Prostate gland (tissue), 2 donors: ENCODE measurements at regions not wholly inside any gene's neighbourhood (a gene's known extent, or its start where the extent isn't known, plus 50 kb on each side); places are given as distances from the start of the nearest gene placed in this dataset.

ENCODE experiments used
- DNase-seq: peaks from one replicate; pipeline ENCODE4 v3.0.0-alpha.2; 2019; ENCODE audit warnings: low spot score
- H3K27ac ChIP-seq, 2 donors: fragments of 200-600 bp; sonication (generic); 2 replicates each; pipeline ENCODE4 v1.5.1; 2017 to 2019
- H3K27me3 ChIP-seq: fragments of 200-600 bp; sonication (generic); replicated peaks from 2 replicates; pipeline ENCODE4 v1.5.1; 2019; ENCODE audit not compliant: insufficient read depth
- H3K36me3 ChIP-seq, 2 donors: fragments of 200-600 bp; sonication (generic); 1 replicate in 1 of 2; 2 replicates in 1 of 2; pipeline versions ENCODE4 v1.5.1 to v1.8.1; 2017 to 2019
- H3K4me1 ChIP-seq: fragments of 200-600 bp; sonication (generic); replicated peaks from 2 replicates; pipeline ENCODE4 v1.5.1; 2019
- H3K4me3 ChIP-seq, 2 donors: fragments of 200-600 bp; sonication (generic); 2 replicates each; pipeline ENCODE4 v1.5.1; 2017 to 2019
- H3K9me3 ChIP-seq: fragments of 200-600 bp; sonication (generic); 2 replicates; pipeline ENCODE4 v1.5.1; 2017
- POLR2A ChIP-seq: fragments of 450-650 bp; IDR thresholded peaks from one replicate; pipeline ENCODE4 v1.6.1; 2016; ENCODE audit warnings: antibody characterized with exemption, mild to moderate bottlenecking
- POLR2AphosphoS5 ChIP-seq: sonication (generic); formaldehyde crosslinking; IDR thresholded peaks from one replicate; pipeline ENCODE4 v1.6.1; 2017; ENCODE audit warnings: antibody characterized with exemption
- WGBS: methylation state at CpG from one replicate; pipeline ENCODE4 v1.1.5; 2018; 5-methylcytosine and 5-hydroxymethylcytosine counted together
- intact Hi-C: fragments of 100-400 bp; cut with DNase I; formaldehyde crosslinking; loops from one replicate; pipeline ENCODE4 v1.14.2; 2022
- TF ChIP-seq, protein P1 (sequence below), 4 experiments: fragments of 200-600 bp in 2 of 4; fragments of 450-650 bp in 2 of 4; sonication (generic) in 2 of 4; IDR thresholded peaks; 1 replicate in 3 of 4; 2 replicates in 1 of 4; pipeline ENCODE4 v1.5.1; 2016 to 2019; ENCODE audit warnings: antibody characterized with exemption in 4 of 4, mild to moderate bottlenecking in 2 of 4, moderate library complexity in 2 of 4

DNA sequence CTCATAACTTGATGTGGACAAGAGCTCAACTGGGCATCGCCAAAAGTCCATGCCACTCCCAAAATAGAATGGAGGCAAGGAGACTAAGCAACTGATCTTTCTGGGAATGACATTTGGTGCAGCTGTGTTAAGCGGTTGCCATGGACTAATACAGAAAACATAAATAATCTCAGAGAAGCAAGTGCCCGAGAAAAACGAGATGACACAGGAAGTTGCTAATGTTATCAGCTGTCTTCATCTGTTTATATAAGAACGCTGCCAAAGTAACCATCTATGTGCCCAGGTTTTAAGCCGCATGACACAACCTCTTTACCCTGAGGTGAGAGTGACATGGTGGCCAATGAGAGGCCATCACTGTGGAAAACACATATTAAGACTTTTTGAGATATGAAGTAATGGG, 54.9 kb upstream of the SACS start:
- H3K27me3 ChIP-seq: no peaks in the 10 kb centered on the region
- peak; percentile 30 for DNase-seq
- no peaks in the 10 kb centered on the region for H3K36me3 ChIP-seq
- no peaks in the 10 kb centered on the region for H3K9me3 ChIP-seq
- H3K27ac ChIP-seq: no peak overlapping the region
- 12% methylated on average over 6 of the region's 6 CpGs for WGBS
- no peaks in the 10 kb centered on the region for H3K4me1 ChIP-seq
- no peak overlapping the region for H3K4me3 ChIP-seq
- TF ChIP-seq, protein P1, sequence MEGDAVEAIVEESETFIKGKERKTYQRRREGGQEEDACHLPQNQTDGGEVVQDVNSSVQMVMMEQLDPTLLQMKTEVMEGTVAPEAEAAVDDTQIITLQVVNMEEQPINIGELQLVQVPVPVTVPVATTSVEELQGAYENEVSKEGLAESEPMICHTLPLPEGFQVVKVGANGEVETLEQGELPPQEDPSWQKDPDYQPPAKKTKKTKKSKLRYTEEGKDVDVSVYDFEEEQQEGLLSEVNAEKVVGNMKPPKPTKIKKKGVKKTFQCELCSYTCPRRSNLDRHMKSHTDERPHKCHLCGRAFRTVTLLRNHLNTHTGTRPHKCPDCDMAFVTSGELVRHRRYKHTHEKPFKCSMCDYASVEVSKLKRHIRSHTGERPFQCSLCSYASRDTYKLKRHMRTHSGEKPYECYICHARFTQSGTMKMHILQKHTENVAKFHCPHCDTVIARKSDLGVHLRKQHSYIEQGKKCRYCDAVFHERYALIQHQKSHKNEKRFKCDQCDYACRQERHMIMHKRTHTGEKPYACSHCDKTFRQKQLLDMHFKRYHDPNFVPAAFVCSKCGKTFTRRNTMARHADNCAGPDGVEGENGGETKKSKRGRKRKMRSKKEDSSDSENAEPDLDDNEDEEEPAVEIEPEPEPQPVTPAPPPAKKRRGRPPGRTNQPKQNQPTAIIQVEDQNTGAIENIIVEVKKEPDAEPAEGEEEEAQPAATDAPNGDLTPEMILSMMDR (IDR thresholded peaks at IDR 0.05): no peak
- TF ChIP-seq POLR2AphosphoS5: peak; percentile 72
- TF ChIP-seq POLR2A: no peak
- intact Hi-C loops: no loop called here

DNA sequence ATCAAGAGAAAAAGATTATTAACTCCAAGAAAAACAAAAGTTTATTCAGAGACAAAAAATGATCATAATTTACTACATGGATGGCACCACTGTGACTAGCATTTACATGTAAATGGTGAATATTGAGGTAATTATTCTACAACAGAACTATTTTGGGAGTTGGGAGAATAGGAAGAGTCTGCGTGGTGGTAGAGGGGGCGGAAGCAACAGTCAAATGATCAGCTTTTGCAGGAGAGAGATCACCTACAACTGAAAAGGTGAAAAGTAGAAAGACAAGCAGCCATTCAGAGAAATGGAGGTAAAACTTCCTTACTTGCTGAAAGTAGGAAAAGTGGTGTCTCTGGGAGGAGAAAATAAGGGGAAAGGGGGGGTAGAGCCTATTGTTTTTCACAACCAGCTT, 62.8 kb upstream of the SACS start:
- TF ChIP-seq, protein P1 (IDR thresholded peaks at IDR 0.05): no peak
- no peak for TF ChIP-seq POLR2AphosphoS5
- no peak for TF ChIP-seq POLR2A
- Histone ChIP-seq H3K9me3 (no peaks in the 10 kb centered on the region), H3K27me3 (no peaks in the 10 kb centered on the region), H3K36me3 (no peaks in the 10 kb centered on the region), H3K4me3 (no peak overlapping the region), H3K27ac (no peak overlapping the region), H3K4me1 (no peaks in the 10 kb centered on the region)
- DNase-seq: no peak
- intact Hi-C loops: no loop called here
- 91% methylated on average over 2 of the region's 2 CpGs for WGBS

GRCh38 chr13:23497191-23497590, 63.7 kb upstream of the SACS start:
- 88% methylated on average over 6 of the region's 6 CpGs for WGBS
- H3K36me3 ChIP-seq: no peaks in the 10 kb centered on the region
- no peaks in the 10 kb centered on the region for H3K9me3 ChIP-seq
- intact Hi-C loops: no loop called here
- no peak for DNase-seq
- H3K27me3 ChIP-seq: no peaks in the 10 kb centered on the region
- H3K4me3 ChIP-seq: no peak overlapping the region
- no peaks in the 10 kb centered on the region for H3K4me1 ChIP-seq
- TF ChIP-seq POLR2A (no peak), POLR2AphosphoS5 (no peak)
- TF ChIP-seq, protein P1 (IDR thresholded peaks at IDR 0.05): no peak
- no peak overlapping the region for H3K27ac ChIP-seq

DNA sequence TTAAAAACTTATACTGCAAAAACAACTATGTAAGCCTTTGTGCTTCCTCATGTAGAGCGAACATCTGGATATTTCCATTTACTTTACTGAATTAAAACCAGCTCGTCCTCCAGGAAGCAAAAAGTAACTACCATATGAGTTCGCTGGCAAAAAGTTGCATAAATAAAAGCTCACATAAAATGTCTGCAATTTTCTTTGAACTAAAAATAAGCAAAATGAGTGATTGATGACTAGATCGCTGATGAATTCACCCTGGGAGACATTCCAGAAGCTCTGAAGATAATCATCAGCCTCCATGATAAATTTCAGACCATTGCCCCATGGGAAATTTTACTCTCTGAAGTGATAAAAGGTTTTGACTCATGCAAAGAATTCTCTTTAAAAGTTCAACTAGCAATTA, 67.3 kb upstream of the SACS start:
- WGBS: 32% methylated on average over 4 of the region's 4 CpGs
- H3K27ac ChIP-seq: no peak overlapping the region
- no peaks in the 10 kb centered on the region for H3K36me3 ChIP-seq
- no peak overlapping the region for H3K4me3 ChIP-seq
- TF ChIP-seq, protein P1 (IDR thresholded peaks at IDR 0.05): no peak
- TF ChIP-seq POLR2A (no peak), POLR2AphosphoS5 (no peak)
- H3K9me3 ChIP-seq: no peaks in the 10 kb centered on the region
- intact Hi-C loops: no loop called here
- no peaks in the 10 kb centered on the region for H3K27me3 ChIP-seq
- H3K4me1 ChIP-seq: no peaks in the 10 kb centered on the region
- no peak for DNase-seq

DNA sequence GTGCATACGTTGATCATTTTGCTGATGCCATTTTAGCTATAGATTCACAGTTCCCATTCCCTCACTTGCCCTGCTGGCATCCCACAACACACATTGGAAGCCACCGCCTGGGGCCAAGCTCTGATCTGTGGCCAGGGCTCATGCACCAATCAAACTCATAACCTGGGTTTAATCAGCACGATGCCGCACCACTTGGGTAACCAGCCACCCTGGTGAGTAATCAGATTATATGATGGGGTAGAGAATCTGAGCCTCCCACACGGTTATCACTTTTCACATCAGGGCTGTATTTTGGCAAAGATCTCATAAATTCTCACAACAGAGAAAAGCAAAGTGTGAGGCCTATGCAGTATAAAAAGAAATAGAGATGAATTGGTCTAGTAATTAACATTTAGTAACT, 66.0 kb upstream of the TNFRSF19 start:
- intact Hi-C loops: no loop called here
- TF ChIP-seq POLR2A (no peak), POLR2AphosphoS5 (no peak)
- TF ChIP-seq, protein P1 (IDR thresholded peaks at IDR 0.05): no peak

More for the DNA sequence above, 66.0 kb upstream of the TNFRSF19 start:
- Histone ChIP-seq H3K4me3 (no peak overlapping the region), H3K36me3 (no peaks in the 10 kb centered on the region), H3K27me3 (no peaks in the 10 kb centered on the region), H3K9me3 (no peaks in the 10 kb centered on the region), H3K4me1 (no peaks in the 10 kb centered on the region), H3K27ac (no peak overlapping the region)
- WGBS: 44% methylated on average over 5 of the region's 5 CpGs
- no peak for DNase-seq
